IMR-90 (cell line): ENCODE measurements at regions not wholly inside any gene's neighbourhood (a gene's known extent, or its start where the extent isn't known, plus 50 kb on each side); places are given as distances from the start of the nearest gene placed in this dataset.

Source experiments
- ATAC-seq: fragments of 200-7000 bp; cut with Tn5 transposase; 2 replicates; pipeline ENCODE4 v1.9.1; 2020; ENCODE audit warnings: low read depth, mild to moderate bottlenecking, moderate library complexity
- BruUV-seq: library from RNA; stranded (reverse); fragments of 400-500 nt; replicated peaks from 2 replicates; lab custom pipeline; 2021; lab: Mats Ljungman, UMichigan
- CTCF ChIA-PET: fragments of 300-600 bp; formaldehyde crosslinking; extraction: SDS; loops from one replicate; lab custom pipeline; 2021; ENCODE audit warnings: antibody characterized with exemption; lab: Yijun Ruan, JAX
- POLR2A ChIA-PET: fragments of 300-600 bp; sonication (Branson Sonifier 250); formaldehyde crosslinking; loops from one replicate; lab custom pipeline; 2022; ENCODE audit warnings: antibody characterized with exemption; ENCODE audit not compliant: unreplicated experiment; lab: Charles Lee
- DNase-seq: peaks from one replicate; pipeline ENCODE4 v3.0.0; 2013
- H2AFZ ChIP-seq: replicated peaks from 2 replicates; pipeline ENCODE3; 2013; ENCODE audit warnings: low read length, mild to moderate bottlenecking; ENCODE audit not compliant: poor library complexity
- H2AK5ac ChIP-seq: 2 replicates; pipeline ENCODE4 v1.6.1; 2013; ENCODE audit warnings: low read depth, low read length, inconsistent platforms
- H2AK9ac ChIP-seq: replicated peaks from 2 replicates; pipeline ENCODE3; 2013; ENCODE audit warnings: mild to moderate bottlenecking, low read depth, low read length, moderate library complexity; ENCODE audit not compliant: poor library complexity
- H2BK120ac ChIP-seq: 2 replicates; pipeline ENCODE4 v1.6.1; 2013; ENCODE audit warnings: low read depth, low read length, inconsistent platforms
- H2BK15ac ChIP-seq: 3 replicates; pipeline ENCODE4 v1.6.1; 2013; ENCODE audit warnings: low read depth, low read length, inconsistent platforms
- H2BK20ac ChIP-seq: 2 replicates; pipeline ENCODE4 v1.6.1; 2013; ENCODE audit warnings: low read depth, mild to moderate bottlenecking, inconsistent platforms, low read length, moderate library complexity
- H2BK5ac ChIP-seq: 2 replicates; pipeline ENCODE4 v1.6.1; 2013; ENCODE audit warnings: mild to moderate bottlenecking, low read depth, low read length, inconsistent platforms; ENCODE audit not compliant: poor library complexity, severe bottlenecking
- H3K14ac ChIP-seq: replicated peaks from 2 replicates; pipeline ENCODE4 v1.6.1; 2013; ENCODE audit warnings: low read depth, low read length, inconsistent platforms
- H3K18ac ChIP-seq: 2 replicates; pipeline ENCODE4 v1.6.1; 2013; ENCODE audit warnings: low read depth, low read length, control low read depth
- H3K23ac ChIP-seq: 2 replicates; pipeline ENCODE4 v1.6.1; 2013; ENCODE audit warnings: low read depth, low read length, inconsistent platforms
- H3K27ac ChIP-seq: 2 replicates; pipeline ENCODE4 v1.5.1; 2013; ENCODE audit warnings: mild to moderate bottlenecking, control low read depth, low read length; ENCODE audit not compliant: insufficient read depth
- H3K27me3 ChIP-seq: 2 replicates; pipeline ENCODE4 v1.6.1; 2013; ENCODE audit warnings: low read length; ENCODE audit not compliant: control insufficient read depth, insufficient read depth
- H3K36me3 ChIP-seq: 2 replicates; pipeline ENCODE4 v1.6.1; 2013; ENCODE audit warnings: low read length, mixed read lengths; ENCODE audit not compliant: control insufficient read depth, insufficient read depth
- H3K4ac ChIP-seq: 2 replicates; pipeline ENCODE4 v1.6.1; 2013; ENCODE audit warnings: low read depth, low read length, inconsistent platforms
- H3K4me1 ChIP-seq: 2 replicates; pipeline ENCODE4 v1.6.1; 2013; ENCODE audit warnings: low read length, mixed read lengths; ENCODE audit not compliant: control insufficient read depth, insufficient read depth
- H3K4me2 ChIP-seq: 2 replicates; pipeline ENCODE4 v1.6.1; 2013; ENCODE audit warnings: low read depth, mild to moderate bottlenecking, control low read depth, low read length, moderate library complexity
- H3K4me3 ChIP-seq: 2 replicates; pipeline ENCODE4 v1.5.1; 2013; ENCODE audit warnings: low read depth, mild to moderate bottlenecking, control low read depth, low read length, moderate library complexity; ENCODE audit not compliant: insufficient read depth
- H3K56ac ChIP-seq: 2 replicates; pipeline ENCODE4 v1.6.1; 2013; ENCODE audit warnings: low read length, inconsistent platforms; ENCODE audit not compliant: insufficient read depth; ENCODE audit errors: extremely low read depth
- H3K79me1 ChIP-seq, 2 experiments: 2 replicates each; pipeline ENCODE4 v1.6.1; 2013; ENCODE audit warnings: low read length in 2 of 2, inconsistent platforms in 1 of 2, low read depth in 1 of 2
- H3K9ac ChIP-seq: 2 replicates; pipeline ENCODE4 v1.6.1; 2013; ENCODE audit warnings: low read depth, low read length, control low read depth
- H3K9me1 ChIP-seq: 2 replicates; pipeline ENCODE4 v1.6.1; 2013; ENCODE audit warnings: low read length, inconsistent platforms; ENCODE audit not compliant: insufficient read depth
- H3K9me3 ChIP-seq: 2 replicates; pipeline ENCODE4 v1.6.1; 2013; ENCODE audit warnings: low read length; ENCODE audit not compliant: control insufficient read depth, insufficient read depth
- H4K20me1 ChIP-seq: 2 replicates; pipeline ENCODE4 v1.6.1; 2013; ENCODE audit warnings: low read length, inconsistent platforms; ENCODE audit not compliant: insufficient read depth
- H4K5ac ChIP-seq: 2 replicates; pipeline ENCODE4 v1.6.1; 2013; ENCODE audit warnings: mild to moderate bottlenecking, low read depth, low read length, control low read depth
- H4K8ac ChIP-seq, 2 experiments: 2 replicates each; pipeline ENCODE4 v1.6.1; 2013; ENCODE audit warnings: low read depth in 2 of 2, low read length in 2 of 2, control low read depth in 1 of 2, inconsistent platforms in 1 of 2
- H4K91ac ChIP-seq: 2 replicates; pipeline ENCODE4 v1.6.1; 2013; ENCODE audit warnings: low read depth, low read length, inconsistent platforms; ENCODE audit not compliant: insufficient read depth
- BHLHE40 ChIP-seq: fragments of 150-350 bp; IDR thresholded peaks from 2 replicates; pipeline ENCODE4 v1.6.1; 2016; ENCODE audit warnings: mild to moderate bottlenecking, low read depth, low read length
- CEBPB ChIP-seq: IDR thresholded peaks from 2 replicates; pipeline ENCODE4 v1.6.1; 2012; ENCODE audit warnings: low read depth, low read length, improper control_type of control experiment
- ELK1 ChIP-seq: fragments of 150-350 bp; IDR thresholded peaks from 2 replicates; pipeline ENCODE4 v1.6.1; 2016; ENCODE audit warnings: low read depth, mild to moderate bottlenecking, low read length, moderate library complexity, borderline replicate concordance
- MAFK ChIP-seq: IDR thresholded peaks from 2 replicates; pipeline ENCODE4 v1.6.1; 2012; ENCODE audit warnings: low read depth, low read length, improper control_type of control experiment
- MAZ ChIP-seq: IDR thresholded peaks from 2 replicates; pipeline ENCODE4 v1.6.1; 2012; ENCODE audit warnings: low read depth, mild to moderate bottlenecking, low read length, improper control_type of control experiment, moderate library complexity, borderline replicate concordance
- MXI1 ChIP-seq: IDR thresholded peaks from 2 replicates; pipeline ENCODE4 v1.6.1; 2012; ENCODE audit warnings: low read depth, mild to moderate bottlenecking, low read length, moderate library complexity, borderline replicate concordance
- RFX5 ChIP-seq: IDR thresholded peaks from 2 replicates; pipeline ENCODE4 v1.8.0; 2012; ENCODE audit warnings: low read depth, mild to moderate bottlenecking, low read length, moderate library complexity
- SMC3 ChIP-seq: fragments of 150-350 bp; IDR thresholded peaks from 2 replicates; pipeline ENCODE4 v1.6.1; 2016; ENCODE audit warnings: low read depth, mild to moderate bottlenecking, antibody characterized with exemption, low read length, moderate library complexity
- USF2 ChIP-seq: fragments of 150-350 bp; IDR thresholded peaks from 2 replicates; pipeline ENCODE4 v1.6.1; 2017; ENCODE audit warnings: mild to moderate bottlenecking, antibody characterized with exemption, low read length, low read depth
- WGBS, 2 experiments: methylation state at CpG; one replicate each; pipeline versions ENCODE4 v1.1.5 to v1.1.7; 2013; ENCODE audit warnings: missing lambda C conversion rate in 2 of 2; ENCODE audit not compliant: insufficient read length in 1 of 2; ENCODE audit errors: extremely low coverage in 2 of 2; 5-methylcytosine and 5-hydroxymethylcytosine counted together
- dilution Hi-C: fragments of 300-500 bp; cut with HindIII; formaldehyde crosslinking; loops from one replicate; pipeline ENCODE4 v1.14.3; 2018; ENCODE audit warnings: low sequenced_read_pairs; ENCODE audit not compliant: unreplicated experiment
- in situ Hi-C: fragments of 300-500 bp; cut with MboI; formaldehyde crosslinking; loops from 3 replicates; pipeline ENCODE4 v1.14.3; 2019; ENCODE audit warnings: low sequenced_read_pairs, inconsistent platforms, mixed read lengths
- intact Hi-C: fragments of 100-400 bp; cut with micrococcal nuclease; formaldehyde crosslinking; loops from 2 replicates; pipeline ENCODE4 v1.10.0; 2022

- no peak overlapping the region for H3K27ac ChIP-seq
- CTCF ChIA-PET: no interaction called here
- DNase-seq: no peak
These were observed 774.9 kb downstream of the RNF144A start for GRCh38 chr2:7691961-7692656.

More at GRCh38 chr2:7691961-7692656, 774.9 kb downstream of the RNF144A start:
- no peak overlapping the region for H3K9ac ChIP-seq
- H3K27me3 ChIP-seq: no peaks in the 10 kb centered on the region
- no peak overlapping the region for H3K14ac ChIP-seq
- H3K23ac ChIP-seq: no peak overlapping the region
- BruUV-seq: no TSS peak
- ATAC-seq: no peak
- WGBS, 2 experiments: no CpG with 5 or more reads among the region's 3 CpGs
- no peak overlapping the region for H2BK5ac ChIP-seq
- H2AK5ac ChIP-seq: no peak overlapping the region
- TF ChIP-seq RFX5: no peak
- TF ChIP-seq BHLHE40: no peak
- no peak for TF ChIP-seq SMC3
- TF ChIP-seq MAFK: no peak
- TF ChIP-seq USF2: no peak
- no peak for TF ChIP-seq CEBPB
- TF ChIP-seq ELK1: no peak
- no peak for TF ChIP-seq MAZ
- TF ChIP-seq MXI1: no peak
- no peaks in the 10 kb centered on the region for H3K79me1 ChIP-seq
- H4K20me1 ChIP-seq: no peaks in the 10 kb centered on the region
- no peak overlapping the region for H3K18ac ChIP-seq
- POLR2A ChIA-PET: no interaction called here
- no peak overlapping the region for H2BK120ac ChIP-seq
- no peak overlapping the region for H3K56ac ChIP-seq
- H3K4me1 ChIP-seq: no peaks in the 10 kb centered on the region
- in situ Hi-C loops (no loop called here), intact Hi-C loops (no loop called here), dilution Hi-C loops (no loop called here)
- no peak overlapping the region for H4K5ac ChIP-seq
- H4K91ac ChIP-seq: no peak overlapping the region
- no peak overlapping the region for H2BK20ac ChIP-seq
- H3K36me3 ChIP-seq: no peaks in the 10 kb centered on the region
- H3K9me3 ChIP-seq: no peaks in the 10 kb centered on the region
- H3K9me1 ChIP-seq: no peaks in the 10 kb centered on the region
- no peak overlapping the region for H2AK9ac ChIP-seq
- no peak overlapping the region for H2AFZ ChIP-seq
- H3K4ac ChIP-seq: no peak overlapping the region
- no peak overlapping the region for H2BK15ac ChIP-seq
- H4K8ac ChIP-seq: no peak overlapping the region
- no peak overlapping the region for H3K4me2 ChIP-seq
- no peak overlapping the region for H3K4me3 ChIP-seq
